MCF 10A (cell line): ENCODE measurements at regions not wholly inside any gene's neighbourhood (a gene's known extent, or its start where the extent isn't known, plus 50 kb on each side); places are given as distances from the start of the nearest gene placed in this dataset.

ENCODE experiments used
- BruUV-seq: library from RNA; stranded (reverse); fragments of 400-500 nt; replicated peaks from 2 replicates; lab custom pipeline; 2021; lab: Mats Ljungman, UMichigan
- CTCF ChIA-PET: fragments of 300-600 bp; sonication (Branson Sonifier 250); formaldehyde crosslinking; extraction: SDS; loops from one replicate; lab custom pipeline; 2021; ENCODE audit warnings: antibody characterized with exemption, inconsistent platforms; lab: Yijun Ruan, JAX
- POLR2A ChIA-PET: fragments of 300-600, 350-650 bp; sonication (Branson Sonifier 250); formaldehyde crosslinking; extraction: SDS; loops from one replicate; lab custom pipeline; 2020; ENCODE audit warnings: antibody characterized with exemption, inconsistent platforms; lab: Yijun Ruan, JAX
- DNase-seq: peaks from one replicate; pipeline ENCODE4 v3.0.0-alpha.2; 2018; ENCODE audit not compliant: unreplicated experiment
- H3K27ac Mint-ChIP-seq: one replicate; pipeline ENCODE4 v1.8.0; 2022; ENCODE audit warnings: mild to moderate bottlenecking, low read depth, mixed read lengths; ENCODE audit not compliant: unreplicated experiment
- H3K27me3 Mint-ChIP-seq: one replicate; pipeline ENCODE4 v1.8.0; 2022; ENCODE audit warnings: mixed read lengths; ENCODE audit not compliant: insufficient read depth, unreplicated experiment
- H3K36me3 Mint-ChIP-seq: one replicate; pipeline ENCODE4 v1.8.0; 2022; ENCODE audit warnings: mild to moderate bottlenecking, moderate library complexity, mixed read lengths; ENCODE audit not compliant: insufficient read depth, unreplicated experiment
- H3K4me1 Mint-ChIP-seq: one replicate; pipeline ENCODE4 v1.8.0; 2022; ENCODE audit warnings: mixed read lengths; ENCODE audit not compliant: insufficient read depth, unreplicated experiment
- H3K4me3 Mint-ChIP-seq: one replicate; pipeline ENCODE4 v1.8.0; 2022; ENCODE audit warnings: mild to moderate bottlenecking, moderate library complexity, mixed read lengths; ENCODE audit not compliant: unreplicated experiment
- H3K9me3 Mint-ChIP-seq: one replicate; pipeline ENCODE4 v1.8.0; 2022; ENCODE audit warnings: mixed read lengths; ENCODE audit not compliant: unreplicated experiment
- intact Hi-C: fragments of 100-400 bp; cut with micrococcal nuclease; formaldehyde crosslinking; loops from 2 replicates; pipeline ENCODE4 v1.14.1; 2022
- TF ChIP-seq, protein P1 (sequence below): fragments of 200-600 bp; IDR thresholded peaks from one replicate; pipeline ENCODE4 v1.8.0; 2022; ENCODE audit warnings: antibody characterized with exemption, mild to moderate bottlenecking; ENCODE audit not compliant: unreplicated experiment

DNA sequence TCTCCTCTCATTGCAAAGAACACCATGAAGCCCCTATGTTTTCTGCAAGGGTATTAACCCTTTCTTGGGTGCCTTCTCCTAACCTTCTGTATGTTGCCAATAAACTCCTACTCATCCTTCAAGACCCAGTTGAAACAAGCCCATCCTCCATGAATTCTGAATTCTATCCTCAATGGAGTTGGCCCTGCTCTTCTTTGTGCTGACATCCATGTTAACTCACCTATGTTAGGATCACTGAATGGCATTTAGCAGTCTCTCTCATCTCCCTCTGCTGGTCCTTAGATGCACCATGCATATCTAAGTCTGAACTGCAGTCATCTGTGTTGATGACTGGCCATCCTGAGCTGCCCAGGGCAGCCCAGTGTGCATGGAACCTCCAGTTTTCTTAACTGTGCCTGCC, 129.8 kb downstream of the BUB3 start:
- no peak overlapping the region for H3K27ac Mint-ChIP-seq
- TF ChIP-seq, protein P1, sequence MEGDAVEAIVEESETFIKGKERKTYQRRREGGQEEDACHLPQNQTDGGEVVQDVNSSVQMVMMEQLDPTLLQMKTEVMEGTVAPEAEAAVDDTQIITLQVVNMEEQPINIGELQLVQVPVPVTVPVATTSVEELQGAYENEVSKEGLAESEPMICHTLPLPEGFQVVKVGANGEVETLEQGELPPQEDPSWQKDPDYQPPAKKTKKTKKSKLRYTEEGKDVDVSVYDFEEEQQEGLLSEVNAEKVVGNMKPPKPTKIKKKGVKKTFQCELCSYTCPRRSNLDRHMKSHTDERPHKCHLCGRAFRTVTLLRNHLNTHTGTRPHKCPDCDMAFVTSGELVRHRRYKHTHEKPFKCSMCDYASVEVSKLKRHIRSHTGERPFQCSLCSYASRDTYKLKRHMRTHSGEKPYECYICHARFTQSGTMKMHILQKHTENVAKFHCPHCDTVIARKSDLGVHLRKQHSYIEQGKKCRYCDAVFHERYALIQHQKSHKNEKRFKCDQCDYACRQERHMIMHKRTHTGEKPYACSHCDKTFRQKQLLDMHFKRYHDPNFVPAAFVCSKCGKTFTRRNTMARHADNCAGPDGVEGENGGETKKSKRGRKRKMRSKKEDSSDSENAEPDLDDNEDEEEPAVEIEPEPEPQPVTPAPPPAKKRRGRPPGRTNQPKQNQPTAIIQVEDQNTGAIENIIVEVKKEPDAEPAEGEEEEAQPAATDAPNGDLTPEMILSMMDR, result no peak
- ChIA-PET POLR2A (interaction anchor here (0.7 kb wide), 1 partner anchor 70 kb away, joined by 4 read pairs; no protein-coding TSS in a partner anchor), CTCF (interaction anchor here (0.6 to 1.3 kb wide), 3 partner anchors 47 to 87 kb away, joined by 3 read pairs; no protein-coding TSS in a partner anchor)
- H3K4me1 Mint-ChIP-seq, result no peaks in the 10 kb centered on the region
- intact Hi-C loops, result loop anchor here (10.0 kb wide), 1 partner anchor 129 kb away; the partner anchor contains the start of gene BUB3
- peaks cover 5% of the 10 kb centered on the region for H3K9me3 Mint-ChIP-seq
- no peaks in the 10 kb centered on the region for H3K27me3 Mint-ChIP-seq
- DNase-seq, result peak; percentile 8
- BruUV-seq, result no TSS peak
- no peaks in the 10 kb centered on the region for H3K36me3 Mint-ChIP-seq
- H3K4me3 Mint-ChIP-seq, result no peak overlapping the region

DNA sequence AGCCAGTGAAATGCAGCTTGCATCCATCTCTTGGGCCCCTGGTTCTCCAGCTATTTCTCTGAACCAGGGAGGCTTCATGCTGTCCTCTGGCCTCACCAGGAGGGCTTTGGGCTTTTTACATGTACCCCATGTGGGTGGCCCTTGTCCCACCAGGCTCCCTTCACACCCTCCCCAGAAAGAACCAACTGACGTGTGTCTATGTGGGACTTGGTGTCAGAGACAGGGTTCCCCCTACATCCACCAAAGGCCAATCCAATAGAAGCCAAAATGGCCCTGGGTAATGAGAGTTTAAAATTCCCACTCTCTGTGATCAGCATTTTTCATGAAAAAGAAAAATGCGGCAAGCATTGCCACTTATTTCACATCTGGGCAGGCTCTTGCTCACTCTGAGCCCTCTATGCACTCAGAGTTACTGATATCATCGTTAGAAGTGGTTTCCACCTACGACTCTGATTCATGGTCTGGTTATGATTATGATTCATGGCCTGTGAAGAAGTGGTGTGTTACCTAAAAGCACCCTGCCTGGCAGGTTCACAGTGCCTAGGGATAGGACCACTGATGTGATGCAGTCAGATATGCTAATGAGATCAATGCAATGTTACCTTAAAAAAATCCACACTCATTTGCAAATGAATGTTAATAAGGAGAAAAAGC, 133.5 kb downstream of the BUB3 start:
- no TSS peak for BruUV-seq
- no peak overlapping the region for H3K4me3 Mint-ChIP-seq
- DNase-seq, result peak; percentile 76
- H3K27me3 Mint-ChIP-seq, result no peaks in the 10 kb centered on the region
- H3K27ac Mint-ChIP-seq, result no peak overlapping the region
- TF ChIP-seq, protein P1, result no peak
- H3K4me1 Mint-ChIP-seq, result no peaks in the 10 kb centered on the region
- ChIA-PET CTCF (interaction anchor here (0.6 kb wide), 1 partner anchor 17 kb away, joined by 3 read pairs; no protein-coding TSS in a partner anchor), POLR2A (interaction anchor here (0.6 kb wide), 1 partner anchor 28 kb away, joined by 3 read pairs; no protein-coding TSS in a partner anchor)
- intact Hi-C loops, result loop anchor here (10.0 kb wide), 1 partner anchor 133 kb away; the partner anchor contains the start of gene BUB3
- peaks cover 5% of the 10 kb centered on the region for H3K9me3 Mint-ChIP-seq
- no peaks in the 10 kb centered on the region for H3K36me3 Mint-ChIP-seq

DNA sequence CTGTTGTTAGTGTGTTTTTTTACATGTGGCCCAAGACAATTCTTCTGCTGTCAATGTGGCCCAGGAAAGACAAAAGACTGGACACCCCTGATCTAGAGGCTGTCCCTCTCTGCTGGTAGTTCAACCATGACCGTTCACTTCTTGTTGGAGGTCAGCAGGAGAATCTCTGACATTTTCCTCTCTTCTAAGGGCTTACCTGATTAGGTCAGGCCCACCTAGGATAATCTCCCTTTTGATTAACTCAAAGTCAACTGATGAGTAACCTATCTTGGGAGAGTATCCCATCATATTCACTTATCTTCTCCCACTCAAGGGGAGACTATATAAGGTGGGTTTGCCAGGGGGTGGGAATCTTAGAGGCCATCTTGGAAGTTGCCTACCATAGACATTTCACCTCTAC, 135.2 kb downstream of the BUB3 start:
- Mint-ChIP-seq H3K27me3 (no peaks in the 10 kb centered on the region), H3K36me3 (no peaks in the 10 kb centered on the region), H3K27ac (no peak overlapping the region), H3K9me3 (no peaks in the 10 kb centered on the region), H3K4me1 (no peaks in the 10 kb centered on the region), H3K4me3 (no peak overlapping the region)
- ChIA-PET POLR2A (no interaction called here), CTCF (no interaction called here)
- intact Hi-C loops, result loop anchor here (10.0 kb wide), 1 partner anchor 135 kb away; the partner anchor contains the start of gene BUB3
- TF ChIP-seq, protein P1, result no peak
- no TSS peak for BruUV-seq
- no peak for DNase-seq

DNA sequence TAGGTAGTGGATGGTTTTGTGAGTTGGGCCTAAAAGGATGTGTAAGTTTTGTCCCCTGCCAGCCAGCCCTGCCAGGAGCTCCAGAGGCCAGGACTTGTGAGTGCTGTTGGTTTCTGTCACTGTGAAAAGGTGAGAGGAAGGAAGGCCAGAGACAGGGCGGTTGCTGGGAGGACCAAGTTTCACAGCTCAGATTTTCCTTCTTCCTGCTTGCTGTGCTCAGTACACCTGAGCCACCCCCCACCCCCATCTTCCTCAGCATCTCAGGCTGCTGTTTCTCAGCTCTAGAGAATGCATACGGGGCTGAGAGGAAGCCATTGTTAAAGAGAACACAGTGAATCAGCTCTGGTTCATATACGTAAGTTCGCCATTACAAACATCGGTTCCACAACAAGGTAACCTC, 139.9 kb downstream of the BUB3 start:
- POLR2A ChIA-PET, result no interaction called here
- Mint-ChIP-seq H3K4me1 (no peaks in the 10 kb centered on the region), H3K36me3 (no peaks in the 10 kb centered on the region), H3K27ac (no peak overlapping the region), H3K27me3 (no peaks in the 10 kb centered on the region), H3K4me3 (no peak overlapping the region), H3K9me3 (peaks cover 6% of the 10 kb centered on the region)
- no TSS peak for BruUV-seq
- CTCF ChIA-PET, result interaction anchor here (0.7 kb wide), 1 partner anchor 532 kb away, joined by 3 read pairs; no protein-coding TSS in a partner anchor
- intact Hi-C loops, result no loop called here
- TF ChIP-seq, protein P1, result no peak
- DNase-seq, result no peak
